HG03521 (cell line): ENCODE measurements at regions not wholly inside any gene's neighbourhood (a gene's known extent, or its start where the extent isn't known, plus 50 kb on each side); places are given as distances from the start of the nearest gene placed in this dataset.

Experiments
- ATAC-seq: cut with Tn5 transposase; IDR thresholded peaks from one replicate; pipeline ENCODE4 v1.9.1; 2021; ENCODE audit warnings: mild to moderate bottlenecking, moderate library complexity; ENCODE audit not compliant: unreplicated experiment

DNA sequence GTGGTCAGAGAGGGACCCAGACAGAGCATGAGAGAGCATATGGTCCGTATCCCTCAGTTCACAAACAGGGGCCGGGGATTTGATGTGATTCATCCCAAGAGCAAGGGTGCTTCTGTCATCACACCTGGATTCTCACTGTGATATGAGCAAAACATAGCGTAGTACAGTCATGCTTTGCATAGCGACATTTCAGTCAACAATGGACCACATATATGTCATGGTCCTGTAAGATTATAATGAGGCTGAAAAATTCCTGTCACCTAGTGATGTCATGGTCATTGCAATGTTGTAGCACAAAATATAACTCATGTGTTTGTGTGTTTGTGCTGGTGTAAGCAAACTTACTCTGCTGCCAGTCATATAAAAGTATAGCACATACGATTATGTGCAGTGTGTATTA, 207.4 kb upstream of the CDH13 start:
- ATAC-seq = no peak

DNA sequence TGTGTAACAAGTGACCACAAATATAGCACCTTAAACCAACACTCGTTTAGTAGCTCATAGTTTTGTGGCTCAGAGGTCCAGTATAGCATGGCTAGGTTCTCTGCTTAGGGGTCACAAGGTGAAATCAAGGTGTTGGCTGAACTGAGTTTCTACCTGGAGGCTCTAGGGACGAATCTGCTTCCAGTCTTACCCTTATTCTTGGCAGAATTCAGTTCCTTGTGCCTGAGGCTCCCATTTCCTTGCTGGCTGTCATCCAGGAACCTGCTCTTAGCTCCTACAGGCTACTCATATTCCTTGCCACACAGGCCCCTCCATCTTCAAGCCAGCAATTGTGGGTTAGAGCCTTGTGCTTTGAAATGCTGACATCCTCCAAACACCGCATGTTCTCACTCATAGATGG, 212.3 kb upstream of the CDH13 start:
- no peak for ATAC-seq

DNA sequence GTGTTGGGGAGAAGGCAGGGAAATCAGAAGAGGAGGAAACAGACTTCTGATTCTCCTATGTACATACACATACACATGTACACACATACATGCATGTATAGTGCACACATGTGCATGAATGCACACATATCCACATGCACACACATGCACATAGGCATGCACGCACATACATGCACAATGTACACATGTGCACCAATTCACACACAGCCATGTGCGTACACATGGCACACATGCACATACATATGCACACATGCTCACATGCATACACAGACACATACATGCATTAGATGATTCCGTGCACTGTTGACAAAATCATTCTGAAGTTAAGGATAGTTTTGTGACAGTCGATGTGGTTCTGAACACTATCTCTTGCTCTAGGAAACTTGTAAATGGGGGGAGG, 214.0 kb upstream of the CDH13 start:
- ATAC-seq = no peak

DNA sequence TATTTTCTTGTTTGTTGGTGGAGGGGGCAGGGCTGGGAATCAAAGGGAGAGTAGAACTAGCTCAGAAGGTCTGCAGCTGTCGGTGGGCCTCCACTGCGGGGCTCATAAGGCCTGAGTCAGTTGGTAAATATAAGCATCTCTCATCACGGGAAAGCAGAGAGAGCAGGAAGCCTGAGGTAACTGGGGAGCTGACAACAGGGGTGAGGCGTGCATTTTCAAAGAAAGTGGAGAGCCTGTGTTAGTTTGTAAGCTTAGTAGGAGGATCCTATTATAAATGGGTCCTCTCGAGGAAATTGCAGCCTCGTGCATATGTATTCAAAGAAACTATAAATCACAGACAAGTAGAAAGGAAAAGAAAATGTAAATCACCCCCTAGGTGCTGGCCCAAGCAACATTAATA, 221.0 kb upstream of the CDH13 start:
- no peak for ATAC-seq

DNA sequence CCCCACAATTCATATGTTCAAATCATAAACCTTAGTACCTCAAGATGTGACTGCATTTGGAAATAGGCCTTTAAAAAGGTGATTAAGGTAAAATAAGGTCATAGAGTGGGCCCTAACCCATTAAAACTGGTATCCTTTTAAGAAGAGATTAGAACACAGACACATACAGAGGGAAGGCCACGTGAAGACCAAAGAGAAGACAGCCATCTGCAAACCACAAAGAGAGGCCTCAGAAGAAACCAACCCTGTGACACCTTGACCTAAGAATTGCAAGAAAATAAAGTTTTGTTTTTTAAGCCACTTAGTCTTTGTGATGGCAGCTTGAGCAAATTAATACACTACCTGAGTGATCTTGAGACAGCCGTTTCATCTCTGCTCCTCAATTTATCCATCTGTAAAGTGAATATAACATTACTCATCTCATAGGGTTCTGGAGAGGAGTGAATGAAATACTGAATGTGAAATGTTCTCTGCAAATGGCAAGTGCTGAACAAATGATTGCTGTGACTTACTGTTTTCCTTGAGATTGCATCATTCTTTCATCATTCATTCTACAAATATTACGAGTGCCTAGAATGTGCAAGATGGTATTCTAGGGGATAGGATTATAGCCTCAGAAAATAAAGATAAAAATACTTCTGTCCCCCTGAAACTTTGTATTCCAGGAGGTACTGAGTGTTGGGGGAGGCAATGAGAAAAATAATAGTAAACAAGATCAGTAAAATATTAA, 222.0 kb upstream of the CDH13 start:
- ATAC-seq = no peak

DNA sequence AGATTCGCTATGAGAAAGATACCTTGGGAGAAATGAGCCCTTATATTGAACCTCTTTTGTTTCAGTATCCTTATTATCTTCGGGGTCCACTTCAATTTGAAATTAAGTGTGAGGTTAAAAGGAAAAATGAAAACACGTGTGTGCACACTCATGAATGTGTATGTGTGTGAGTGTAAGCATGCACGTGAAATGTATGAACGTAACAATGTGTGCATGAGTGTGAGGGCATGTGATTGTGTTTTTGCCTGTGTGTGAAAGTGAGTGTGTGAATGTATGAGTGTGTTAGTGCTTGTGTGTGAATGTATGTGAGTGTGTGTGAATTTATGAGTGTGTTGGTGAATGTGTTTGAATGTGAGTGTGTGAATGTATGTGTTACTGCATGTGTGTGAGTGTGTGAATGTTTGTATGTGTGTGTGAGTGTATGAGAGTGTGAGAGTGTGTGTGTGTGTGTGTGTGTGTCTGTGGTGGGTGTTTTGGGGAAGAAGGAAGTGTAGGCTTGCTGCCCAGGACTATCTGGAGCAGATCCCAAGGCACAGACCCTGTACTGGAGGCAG, 224.0 kb upstream of the CDH13 start:
- no peak for ATAC-seq

DNA sequence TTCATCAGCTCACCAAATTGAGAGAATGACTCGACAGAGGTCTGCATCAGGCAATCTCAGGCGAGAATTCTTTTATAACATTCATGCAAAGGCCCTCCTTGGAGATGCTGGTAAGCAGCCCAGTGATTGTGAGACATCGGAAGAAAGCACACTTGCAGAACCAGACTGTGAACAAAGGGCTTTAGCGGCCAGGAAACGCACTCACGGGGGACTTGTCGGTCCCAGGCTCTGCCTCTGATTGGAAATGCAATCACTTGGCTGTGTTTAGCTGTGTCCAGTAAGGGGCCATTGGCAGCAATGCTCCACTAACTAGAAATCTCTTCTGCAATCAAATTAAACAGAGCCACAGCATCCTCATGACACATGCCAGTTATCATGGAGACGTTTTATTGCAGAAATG, 226.7 kb upstream of the CDH13 start:
- ATAC-seq = no peak

DNA sequence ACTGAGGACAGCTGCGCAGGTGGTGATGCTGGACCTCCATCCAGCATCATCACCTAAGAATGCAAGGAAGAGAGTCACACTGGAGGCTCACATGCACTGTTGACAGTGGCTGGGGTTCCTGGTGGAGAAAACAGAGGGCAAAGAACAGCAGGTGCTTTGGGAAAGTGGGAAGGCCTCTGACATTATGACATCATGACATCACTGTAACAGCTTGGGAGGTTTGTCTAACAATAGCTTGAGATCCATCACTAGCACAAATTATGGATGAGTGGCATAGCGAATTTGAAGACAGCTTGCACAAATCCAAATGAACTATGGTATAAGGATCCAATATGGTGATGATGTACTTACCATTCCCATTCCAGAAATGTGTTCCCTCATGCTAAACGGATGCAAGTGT, 226.5 kb upstream of the MPHOSPH6 start:
- no peak for ATAC-seq

DNA sequence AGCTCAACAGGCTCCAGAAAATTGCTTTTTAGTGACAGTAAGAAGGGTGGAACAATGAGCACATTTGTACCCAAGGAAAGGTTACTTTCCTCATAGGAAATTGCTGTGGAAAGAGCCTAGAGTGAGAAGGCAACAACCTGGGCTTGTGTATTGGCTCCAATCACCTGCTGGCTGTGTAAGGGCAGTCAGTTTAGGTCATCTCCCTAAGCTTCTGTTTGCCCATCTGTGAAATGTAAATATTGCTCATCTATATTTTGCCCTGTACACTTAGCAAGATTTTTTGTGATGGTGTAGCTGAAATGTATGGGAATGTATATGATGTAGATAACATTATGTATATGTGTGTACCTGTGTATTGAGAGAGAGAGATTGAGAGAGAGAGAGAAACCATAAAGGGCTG, 225.2 kb upstream of the MPHOSPH6 start:
- ATAC-seq = no peak

DNA sequence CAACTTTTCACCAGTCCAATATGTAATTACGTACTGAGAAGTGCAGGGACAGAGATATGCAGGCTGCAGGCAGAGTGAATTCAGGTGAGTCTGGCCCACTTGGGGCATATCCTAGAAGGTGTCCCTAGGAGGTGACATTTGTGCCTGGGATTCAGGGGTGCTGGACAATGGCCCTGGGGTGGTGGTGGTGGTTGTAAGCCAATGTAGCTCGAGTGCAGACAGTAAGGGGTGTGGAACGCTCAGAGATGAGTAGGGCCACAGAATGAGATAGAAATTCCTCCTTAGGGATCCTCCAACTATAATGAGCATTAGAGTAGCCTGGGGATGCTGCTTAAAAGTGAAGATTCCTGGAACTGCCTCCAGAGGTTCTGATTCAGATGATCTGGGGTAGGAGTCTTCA, 221.7 kb upstream of the MPHOSPH6 start:
- ATAC-seq = no peak

DNA sequence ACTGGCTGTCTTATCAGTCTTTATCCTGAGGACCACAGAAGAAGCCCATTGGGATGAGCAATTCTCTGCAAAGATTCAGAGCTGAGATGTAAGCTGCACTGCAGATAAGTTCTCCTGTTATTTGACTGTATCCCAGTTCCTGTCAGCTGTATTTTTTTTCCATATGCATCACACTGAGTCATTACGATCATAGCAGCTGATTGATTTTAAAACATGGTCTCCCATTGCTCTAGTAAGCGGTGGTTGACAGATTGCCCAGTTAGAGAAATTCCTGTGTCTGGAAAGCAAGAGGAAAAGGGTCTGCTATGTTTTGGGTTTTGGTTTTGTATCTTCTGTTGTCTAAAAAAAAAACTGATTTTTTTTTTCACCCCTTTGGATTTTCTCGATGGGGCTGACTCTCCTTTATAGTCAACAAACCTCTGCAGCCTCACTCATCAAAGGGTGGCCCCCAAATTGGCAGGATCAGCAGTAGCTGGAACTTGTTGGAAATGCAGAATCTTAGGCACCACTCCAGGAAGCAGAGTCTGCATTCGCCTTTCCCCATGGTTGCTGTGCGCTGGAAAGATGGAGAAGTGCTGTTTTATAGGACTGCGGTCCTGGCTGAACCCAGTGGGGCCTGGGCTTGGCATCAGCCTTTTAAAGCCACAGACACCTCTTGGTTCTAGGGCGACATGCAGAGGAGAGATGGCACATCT, 220.1 kb upstream of the MPHOSPH6 start:
- ATAC-seq = no peak

DNA sequence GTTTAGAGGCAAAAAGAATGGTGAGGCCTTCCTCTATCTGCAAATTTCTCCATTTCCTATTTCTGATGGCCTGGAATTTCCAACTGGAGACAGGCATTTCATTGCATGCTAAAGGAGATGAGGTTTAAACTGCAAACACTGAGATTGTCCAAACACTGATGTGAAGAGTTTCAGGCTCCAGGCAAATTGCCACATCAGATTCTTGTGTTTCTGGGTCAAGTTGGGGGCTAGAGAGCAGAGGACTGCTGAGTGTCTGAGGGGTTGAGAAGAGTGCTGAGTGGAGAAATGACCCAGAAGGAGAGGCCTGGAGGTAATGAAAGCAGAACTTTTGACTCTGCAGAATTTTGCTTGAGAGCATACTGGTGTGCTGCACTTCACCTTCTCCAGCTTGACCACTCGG, 216.7 kb upstream of the MPHOSPH6 start:
- no peak for ATAC-seq

DNA sequence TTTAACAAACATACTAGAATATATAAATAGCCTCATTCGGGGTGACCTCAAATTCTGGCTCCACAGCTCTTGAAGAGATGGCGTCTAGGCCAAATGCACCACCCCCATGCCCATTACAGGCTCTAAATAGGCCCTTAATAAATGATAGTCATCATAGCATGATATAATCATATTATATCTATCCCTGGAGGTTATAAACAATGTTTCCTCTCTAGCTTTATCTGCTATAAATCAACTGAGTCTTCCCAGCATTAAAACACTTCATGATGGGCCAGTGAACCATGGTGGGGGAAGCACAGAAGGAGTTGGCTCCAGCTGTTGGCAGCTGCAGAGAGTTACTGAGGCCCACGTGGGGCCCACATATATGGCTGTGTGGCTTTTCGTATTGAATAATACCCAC, 214.9 kb upstream of the MPHOSPH6 start:
- no peak for ATAC-seq

DNA sequence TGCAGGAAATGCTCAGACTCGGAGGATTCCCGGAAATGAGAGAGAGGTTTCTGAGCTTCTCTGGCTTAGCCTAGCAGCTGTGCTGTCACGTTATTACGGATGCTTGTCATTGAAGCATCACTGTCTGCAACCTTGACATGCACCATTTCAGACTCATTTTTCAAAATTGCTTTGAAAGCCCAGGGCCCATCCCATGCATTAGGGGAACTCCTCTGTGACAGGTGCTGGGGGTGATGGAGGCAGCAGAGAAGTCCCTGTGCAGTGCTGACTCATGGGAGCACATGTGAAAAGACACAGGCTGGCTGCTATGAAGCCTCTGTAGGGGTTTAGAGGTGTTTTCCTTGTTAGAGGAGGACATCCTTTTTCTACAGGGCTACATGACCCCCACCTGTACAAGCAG, 214.0 kb upstream of the MPHOSPH6 start:
- no peak for ATAC-seq

DNA sequence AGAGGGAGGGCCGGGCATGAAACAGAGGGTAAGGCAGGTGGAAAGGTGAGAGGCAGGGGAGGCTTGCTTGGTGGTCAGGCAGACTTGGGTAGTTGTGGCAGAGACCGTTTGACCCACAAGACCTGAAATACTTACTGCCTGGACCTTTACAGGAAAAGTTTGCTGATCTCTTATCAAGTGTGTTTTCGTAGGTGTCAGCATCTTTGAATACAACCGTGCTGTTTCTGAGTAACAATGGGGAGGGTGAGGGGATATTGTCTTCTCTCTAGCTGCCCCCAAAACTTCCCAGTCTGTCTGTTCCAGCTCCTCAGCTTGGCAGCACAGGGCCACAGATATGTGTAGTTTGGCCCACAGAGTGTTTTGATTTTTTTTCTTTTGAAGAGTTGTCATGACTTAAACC, 212.5 kb upstream of the MPHOSPH6 start:
- ATAC-seq = no peak

DNA sequence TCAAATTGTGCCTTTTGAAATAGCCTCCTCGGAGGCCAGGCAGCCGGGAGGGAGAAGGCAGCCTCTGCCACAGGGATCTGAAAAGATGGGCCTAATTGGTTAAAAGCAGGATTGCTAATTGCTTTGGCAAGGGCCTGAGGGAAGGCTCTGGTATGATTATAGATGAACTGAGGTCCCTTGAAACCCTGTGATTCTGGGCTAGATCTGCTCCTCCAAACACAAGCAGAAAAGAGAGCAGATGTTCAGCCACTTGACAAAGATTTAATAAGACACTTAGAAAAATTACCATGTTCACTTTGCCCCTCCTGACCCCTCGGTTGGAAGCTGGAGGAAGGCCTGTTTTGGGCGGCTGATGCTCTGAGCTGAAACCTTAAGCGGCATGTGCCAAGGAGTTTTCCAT, 209.5 kb upstream of the MPHOSPH6 start:
- ATAC-seq = no peak

DNA sequence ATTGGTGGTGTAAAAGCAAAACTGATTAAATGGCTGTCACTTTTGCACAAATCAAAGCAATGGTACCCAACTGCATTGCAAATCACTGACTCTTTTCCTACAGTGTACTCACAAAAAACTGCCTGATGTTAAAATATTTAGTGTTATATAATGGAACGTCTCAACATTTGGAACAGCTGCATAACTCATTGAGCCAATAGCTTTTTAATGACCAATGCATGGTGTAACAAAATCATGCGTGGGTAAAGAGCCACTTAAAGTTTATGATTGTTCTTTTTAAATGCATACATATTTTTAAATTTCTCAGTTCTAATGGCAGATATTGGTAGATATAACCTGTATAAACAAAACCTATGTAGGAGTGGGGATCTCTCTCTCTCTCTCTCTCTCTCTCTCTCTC, 204.0 kb upstream of the MPHOSPH6 start:
- no peak for ATAC-seq

DNA sequence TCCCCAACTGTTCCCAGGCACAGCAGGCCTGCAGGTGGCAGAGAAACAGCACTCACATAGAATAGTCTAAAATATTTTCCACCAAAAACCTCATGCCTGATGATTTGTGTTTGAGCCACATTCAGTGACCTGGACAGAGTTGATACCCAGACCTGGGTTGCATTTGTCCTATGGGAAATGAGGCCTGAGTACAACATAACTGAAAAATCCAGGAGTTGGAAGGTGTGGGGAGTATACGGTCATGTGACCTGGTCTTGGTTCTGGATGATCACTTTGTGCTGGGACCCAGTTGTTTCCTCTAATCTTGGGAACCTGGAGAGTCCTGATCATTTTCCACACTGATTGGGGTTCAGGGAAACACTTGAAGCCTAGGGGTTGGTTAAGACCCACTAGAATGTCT, 200.3 kb upstream of the MPHOSPH6 start:
- no peak for ATAC-seq

DNA sequence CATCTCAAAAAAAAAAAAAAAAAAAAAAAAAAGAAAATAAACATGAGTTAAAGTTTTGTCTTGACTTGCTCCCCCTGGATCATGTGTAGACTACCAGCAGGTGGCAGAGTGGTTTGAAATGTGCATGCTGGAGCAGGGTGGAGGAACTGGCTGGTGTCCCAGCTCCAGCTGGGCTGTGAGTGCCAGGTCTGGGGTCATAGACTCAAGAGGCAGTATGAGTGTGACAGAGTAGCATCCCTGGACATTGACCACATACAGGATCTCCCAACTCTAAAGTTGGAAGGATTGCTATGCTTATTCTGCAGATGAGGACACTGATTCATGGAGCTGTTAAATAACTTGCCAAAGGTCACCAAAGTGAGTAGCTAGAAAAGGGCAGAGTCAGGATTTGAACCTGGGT, 198.0 kb upstream of the MPHOSPH6 start:
- ATAC-seq = no peak

DNA sequence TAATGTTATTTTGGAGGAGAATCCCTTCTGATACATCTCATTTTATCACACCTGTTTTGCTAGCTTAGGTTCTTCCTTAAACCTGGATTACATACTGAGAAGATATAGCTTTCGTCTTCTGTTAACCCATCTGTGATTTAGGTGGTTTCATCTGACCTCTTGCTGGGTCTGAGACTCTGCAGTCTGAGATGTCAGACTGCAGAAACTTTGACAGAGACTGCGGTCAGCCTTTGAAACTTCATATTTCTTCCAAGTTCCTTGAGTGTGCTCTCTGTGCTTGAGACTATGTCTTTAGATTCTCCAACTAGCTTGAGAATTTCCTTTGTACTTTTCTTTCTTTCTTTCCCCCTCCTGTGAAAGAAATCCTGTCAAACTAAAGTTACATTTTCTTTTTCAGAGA, 196.4 kb upstream of the MPHOSPH6 start:
- ATAC-seq = no peak

DNA sequence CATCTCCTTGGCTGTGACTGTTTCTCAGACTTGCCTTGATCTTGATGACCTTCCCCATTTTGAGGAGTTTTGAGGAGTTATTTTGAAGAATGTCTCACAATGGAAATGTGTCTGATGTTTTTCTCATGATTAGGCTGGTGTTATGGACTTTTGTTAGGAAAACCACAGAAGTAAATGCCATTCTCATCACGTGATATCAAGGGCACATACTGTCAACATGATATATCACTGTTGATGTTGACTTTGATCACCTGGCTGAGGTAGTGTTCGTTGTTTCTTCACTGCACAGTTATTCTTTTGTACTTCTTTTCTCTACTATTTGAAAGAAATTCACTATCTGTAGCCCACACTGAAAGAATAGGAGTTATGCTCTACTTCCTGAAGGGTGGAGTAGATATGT, 194.7 kb upstream of the MPHOSPH6 start:
- ATAC-seq = no peak

DNA sequence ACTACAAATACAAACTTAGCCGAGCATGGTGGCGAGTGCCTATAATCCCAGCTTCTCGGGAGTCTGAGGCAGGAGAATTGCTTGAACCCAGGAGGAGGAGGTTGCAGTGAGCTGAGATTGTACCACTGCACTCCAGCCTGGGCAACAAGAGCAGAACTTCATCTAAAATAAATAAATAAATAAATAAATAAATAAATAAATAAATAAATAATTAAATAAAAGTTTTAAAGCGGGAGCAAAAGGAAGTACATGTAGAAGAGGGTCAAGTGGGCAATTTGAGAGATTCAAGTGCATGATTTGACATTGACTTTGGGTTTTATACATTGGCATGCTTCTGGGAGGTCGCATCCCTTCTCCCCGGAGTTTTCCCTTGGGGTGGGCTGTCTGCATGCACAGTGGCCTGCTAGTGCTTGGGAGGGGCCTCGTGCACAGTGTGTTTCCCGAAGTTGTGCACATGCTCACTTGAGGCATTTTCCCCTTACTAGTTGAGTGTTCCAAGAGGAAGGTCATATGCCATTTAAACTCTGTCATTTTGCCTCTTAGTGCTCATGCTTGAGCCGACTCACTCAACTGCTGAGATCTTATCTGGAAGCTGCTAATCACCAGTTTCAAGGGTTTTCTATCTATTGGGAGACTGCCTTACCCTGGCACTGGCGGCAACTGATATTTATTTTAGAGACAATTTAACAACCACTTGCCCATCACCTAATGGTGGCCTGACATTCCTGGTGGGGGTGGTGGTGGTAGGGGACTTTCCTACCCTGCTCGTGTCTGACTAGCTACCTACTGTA, 193.2 kb upstream of the MPHOSPH6 start:
- no peak for ATAC-seq
